NB4 (cell line): ENCODE measurements at regions not wholly inside any gene's neighbourhood (a gene's known extent, or its start where the extent isn't known, plus 50 kb on each side); places are given as distances from the start of the nearest gene placed in this dataset.
"Not testable (repeated sequence)": the region's sequence is repeated elsewhere in the genome, so short reads cannot be mapped to it uniquely, and the experiment has no call there.

ENCODE experiments used
- DNase-seq: peaks from one replicate; pipeline ENCODE4 v3.0.0; 2010; ENCODE audit warnings: low read depth
- H3K4me3 ChIP-seq: one replicate; pipeline ENCODE4 v1.5.1; 2011; ENCODE audit warnings: mild to moderate bottlenecking, low read depth, low read length, moderate library complexity
- MAX ChIP-seq: IDR thresholded peaks from 2 replicates; pipeline ENCODE4 v1.6.1; 2011; ENCODE audit warnings: low read depth, low read length
- MYC ChIP-seq: IDR thresholded peaks from 2 replicates; pipeline ENCODE4 v1.6.1; 2011; ENCODE audit warnings: low read depth, low read length
- POLR2A ChIP-seq: IDR thresholded peaks from 2 replicates; pipeline ENCODE4 v1.6.1; 2011; ENCODE audit warnings: mild to moderate bottlenecking; ENCODE audit not compliant: insufficient read length; ENCODE audit errors: extremely low read depth
- TF ChIP-seq, protein P1 (sequence below): IDR thresholded peaks from one replicate; pipeline ENCODE4 v1.5.1; 2012; ENCODE audit warnings: low read depth, low read length

DNA sequence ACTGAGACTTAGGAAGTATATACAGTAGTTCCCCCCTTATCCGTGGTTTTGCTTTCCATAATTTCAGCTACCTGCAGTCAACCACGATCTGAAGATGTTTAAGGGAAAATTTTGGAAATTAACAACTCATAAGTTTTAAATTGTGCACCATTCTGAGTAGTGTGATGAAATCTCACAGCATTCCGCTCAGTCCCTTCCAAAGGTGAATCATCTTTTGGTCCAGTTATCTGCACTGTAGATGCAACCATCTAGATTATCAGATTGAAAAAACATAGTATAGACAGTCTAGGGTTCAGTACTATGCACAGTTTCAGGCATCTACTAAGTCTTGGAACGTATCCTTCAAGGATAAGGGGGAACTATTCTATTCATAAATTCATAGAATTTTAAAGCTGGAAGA lies 109.0 kb downstream of the ANXA3 start:
- no peak for TF ChIP-seq POLR2A
- TF ChIP-seq MAX = no peak
- TF ChIP-seq, protein P1, sequence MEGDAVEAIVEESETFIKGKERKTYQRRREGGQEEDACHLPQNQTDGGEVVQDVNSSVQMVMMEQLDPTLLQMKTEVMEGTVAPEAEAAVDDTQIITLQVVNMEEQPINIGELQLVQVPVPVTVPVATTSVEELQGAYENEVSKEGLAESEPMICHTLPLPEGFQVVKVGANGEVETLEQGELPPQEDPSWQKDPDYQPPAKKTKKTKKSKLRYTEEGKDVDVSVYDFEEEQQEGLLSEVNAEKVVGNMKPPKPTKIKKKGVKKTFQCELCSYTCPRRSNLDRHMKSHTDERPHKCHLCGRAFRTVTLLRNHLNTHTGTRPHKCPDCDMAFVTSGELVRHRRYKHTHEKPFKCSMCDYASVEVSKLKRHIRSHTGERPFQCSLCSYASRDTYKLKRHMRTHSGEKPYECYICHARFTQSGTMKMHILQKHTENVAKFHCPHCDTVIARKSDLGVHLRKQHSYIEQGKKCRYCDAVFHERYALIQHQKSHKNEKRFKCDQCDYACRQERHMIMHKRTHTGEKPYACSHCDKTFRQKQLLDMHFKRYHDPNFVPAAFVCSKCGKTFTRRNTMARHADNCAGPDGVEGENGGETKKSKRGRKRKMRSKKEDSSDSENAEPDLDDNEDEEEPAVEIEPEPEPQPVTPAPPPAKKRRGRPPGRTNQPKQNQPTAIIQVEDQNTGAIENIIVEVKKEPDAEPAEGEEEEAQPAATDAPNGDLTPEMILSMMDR = no peak
- TF ChIP-seq MYC = no peak
- DNase-seq = no peak
- no peak overlapping the region for H3K4me3 ChIP-seq

DNA sequence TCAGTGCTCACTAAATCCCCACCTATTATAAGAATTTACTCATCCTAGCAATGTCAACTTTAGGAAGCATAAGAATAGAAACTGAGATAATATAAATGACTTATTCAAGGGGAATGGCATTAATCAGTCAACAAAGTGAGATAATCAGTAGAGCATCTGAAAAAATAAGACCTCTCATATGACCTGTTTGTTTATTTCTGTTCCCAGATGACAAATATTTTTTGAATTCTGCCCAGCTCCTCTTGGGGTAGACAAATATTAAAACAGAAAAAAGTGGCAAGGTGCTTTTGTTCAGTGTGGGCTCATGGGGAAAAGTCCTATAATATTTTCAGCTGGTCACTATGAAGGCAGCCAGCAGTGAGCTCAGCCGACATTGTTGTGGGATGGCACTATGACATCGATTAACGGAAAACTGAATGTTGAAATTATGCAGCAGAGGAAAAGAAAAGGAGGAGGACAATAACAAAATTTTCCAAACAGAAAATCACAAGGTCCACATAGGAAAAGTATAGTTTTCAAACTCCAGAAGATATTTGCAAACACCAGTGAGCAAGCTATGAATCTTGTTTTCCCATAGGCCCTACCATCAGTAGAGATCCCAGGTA lies 109.6 kb downstream of the ANXA3 start:
- no peak for TF ChIP-seq POLR2A
- TF ChIP-seq MAX = no peak
- TF ChIP-seq MYC = no peak
- TF ChIP-seq, protein P1 = no peak
- DNase-seq = no peak
- no peak overlapping the region for H3K4me3 ChIP-seq

DNA sequence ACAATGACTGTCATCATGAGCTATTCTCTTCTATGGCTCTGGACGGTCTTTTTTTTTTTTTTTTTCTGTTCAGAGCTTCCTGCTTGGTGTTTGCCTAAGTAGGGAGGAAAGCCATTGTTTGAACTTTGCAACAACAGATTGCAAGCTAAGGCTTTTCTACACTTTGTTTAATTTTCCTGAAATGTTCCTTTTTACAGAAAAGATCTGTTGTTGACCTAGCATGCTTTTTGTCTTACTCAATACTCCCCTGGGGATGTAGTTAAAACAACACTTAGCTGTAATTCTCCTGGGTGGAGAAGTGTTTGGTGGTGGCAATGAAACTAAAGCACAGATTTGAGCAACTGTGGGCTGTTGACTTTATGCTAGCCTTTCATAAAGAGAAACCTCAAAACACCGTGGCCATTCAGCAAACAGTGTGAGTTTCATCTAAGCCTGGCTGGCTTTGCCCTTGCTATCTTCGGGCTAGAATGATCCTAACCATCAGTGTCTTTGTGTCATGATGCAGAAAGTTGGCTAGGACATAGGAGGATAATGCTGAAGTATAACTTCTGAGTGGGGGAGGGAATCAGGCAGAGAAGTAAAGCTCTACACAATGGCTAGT lies 110.5 kb downstream of the ANXA3 start:
- TF ChIP-seq MAX (no peak), POLR2A (no peak), MYC (no peak)
- TF ChIP-seq, protein P1 = no peak
- peak; percentile 58 for DNase-seq
- no peak overlapping the region for H3K4me3 ChIP-seq

- no peak for DNase-seq
- TF ChIP-seq, protein P1 = no peak
- TF ChIP-seq MYC = no peak
- TF ChIP-seq MAX = no peak
- TF ChIP-seq POLR2A = no peak
- no peak overlapping the region for H3K4me3 ChIP-seq
Observed at GRCh38 chr4:78662658-78663057, 111.1 kb downstream of the ANXA3 start.

DNA sequence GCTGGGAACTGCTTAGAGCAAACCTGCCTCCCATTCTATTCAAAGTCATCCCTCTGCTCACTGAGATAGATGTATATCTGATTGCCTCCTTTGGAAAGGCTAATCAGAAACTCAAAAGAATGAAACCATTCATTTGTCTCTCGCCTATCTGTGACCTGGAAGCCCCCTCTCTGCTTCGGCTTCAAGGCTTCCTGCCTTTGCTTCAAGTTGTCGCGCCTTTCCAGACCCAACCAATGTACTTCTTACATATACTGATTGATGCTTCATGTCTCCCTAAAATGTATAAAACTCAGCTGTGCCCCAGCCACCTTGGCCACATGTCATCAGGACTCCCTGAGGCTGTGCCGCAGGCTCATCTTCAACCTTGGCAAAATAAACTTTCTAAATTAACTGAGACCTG lies 111.9 kb upstream of the BMP2K start:
- H3K4me3 ChIP-seq, DNase-seq: not testable (repeated sequence)

GRCh38 chr4:78665216-78665770 lies 110.9 kb upstream of the BMP2K start:
- no peak for DNase-seq
- TF ChIP-seq MAX (no peak), MYC (no peak), POLR2A (no peak)
- TF ChIP-seq, protein P1 = no peak
- H3K4me3 ChIP-seq = no peak overlapping the region
